ENCODE measurements at regions not wholly inside any gene's neighbourhood (a gene's known extent, or its start where the extent isn't known, plus 50 kb on each side); places are given as distances from the start of the nearest gene placed in this dataset.
"Not testable (repeated sequence)": the region's sequence is repeated elsewhere in the genome, so short reads cannot be mapped to it uniquely, and the experiment has no call there.

- Histone ChIP-seq H3K4me1 (ENCODE audit: control insufficient read depth, extremely low read depth, insufficient read depth, low read length) (peaks cover 8% of the 10 kb centered on the region), H3K9ac (ENCODE audit: insufficient read depth, low read length) (no peak overlapping the region)
- DNase-seq (ENCODE audit: low read depth in 2 of 2), result peak; percentile 14 to 77
Observed at GRCh38 chr12:65673732-65674131, 150.6 kb upstream of the HMGA2 start.

GRCh38 chr12:65675141-65675621, 149.1 kb upstream of the HMGA2 start:
- H3K36me3 ChIP-seq (ENCODE audit: control insufficient read depth, insufficient read depth, low read length), result no peaks in the 10 kb centered on the region
- peak; percentile 41 to 93 for DNase-seq (ENCODE audit: low read depth in 2 of 2)
- no peak overlapping the region for H3K4me2 ChIP-seq (ENCODE audit: extremely low read depth, insufficient read depth, low read length)
- H3K4me3 ChIP-seq (replicated peaks in 1 of 4; ENCODE audit: control extremely low read depth in 1 of 4, insufficient read depth in 1 of 4, low read depth in 3 of 4, low read length in 4 of 4), result no peak overlapping the region
- no peaks in the 10 kb centered on the region for H3K9me3 ChIP-seq (ENCODE audit: control insufficient read depth, insufficient read depth, low read depth, low read length)
- no peaks in the 10 kb centered on the region for H3K27me3 ChIP-seq (ENCODE audit: control insufficient read depth, insufficient read depth, low read length)
- no peaks in the 10 kb centered on the region for H3K79me2 ChIP-seq (ENCODE audit: control insufficient read depth, insufficient read depth, low read length)
- no peak overlapping the region for H2AFZ ChIP-seq (ENCODE audit: low read length)
- TF ChIP-seq EZH2 (IDR thresholded peaks at IDR 0.05; ENCODE audit: low read length, missing control alignments) (no peak), CTCF (conservative IDR thresholded peaks at IDR 0.05 in 1 of 2, IDR thresholded peaks at IDR 0.05 in 1 of 2; ENCODE audit: low read depth in 1 of 2, low read length in 2 of 2) (no peak)
- no peaks in the 10 kb centered on the region for H4K20me1 ChIP-seq (ENCODE audit: control insufficient read depth, extremely low read depth, insufficient read depth, low read length)
- no peak overlapping the region for H3K9ac ChIP-seq (ENCODE audit: insufficient read depth, low read length)
- H3K27ac ChIP-seq (ENCODE audit: insufficient read depth, low read length), result no peak overlapping the region
- peaks cover 8% of the 10 kb centered on the region for H3K4me1 ChIP-seq (ENCODE audit: control insufficient read depth, extremely low read depth, insufficient read depth, low read length)

More at GRCh38 chr12:65673732-65674131, 150.6 kb upstream of the HMGA2 start:
- H3K36me3 ChIP-seq (ENCODE audit: control insufficient read depth, insufficient read depth, low read length), result no peaks in the 10 kb centered on the region
- no peak overlapping the region for H2AFZ ChIP-seq (ENCODE audit: low read length)
- no peaks in the 10 kb centered on the region for H3K27me3 ChIP-seq (ENCODE audit: control insufficient read depth, insufficient read depth, low read length)
- H4K20me1 ChIP-seq (ENCODE audit: control insufficient read depth, extremely low read depth, insufficient read depth, low read length), result no peaks in the 10 kb centered on the region
- no peaks in the 10 kb centered on the region for H3K9me3 ChIP-seq (ENCODE audit: control insufficient read depth, insufficient read depth, low read depth, low read length)
- no peak overlapping the region for H3K4me2 ChIP-seq (ENCODE audit: extremely low read depth, insufficient read depth, low read length)
- no peak overlapping the region for H3K27ac ChIP-seq (ENCODE audit: insufficient read depth, low read length)
- no peak overlapping the region for H3K4me3 ChIP-seq (replicated peaks in 1 of 4; ENCODE audit: control extremely low read depth in 1 of 4, insufficient read depth in 1 of 4, low read depth in 3 of 4, low read length in 4 of 4)
- no peak for TF ChIP-seq EZH2 (IDR thresholded peaks at IDR 0.05; ENCODE audit: low read length, missing control alignments)
- TF ChIP-seq CTCF (conservative IDR thresholded peaks at IDR 0.05 in 1 of 2, IDR thresholded peaks at IDR 0.05 in 1 of 2; ENCODE audit: low read depth in 1 of 2, low read length in 2 of 2), result peak; percentile 7 to 27
- H3K79me2 ChIP-seq (ENCODE audit: control insufficient read depth, insufficient read depth, low read length), result no peaks in the 10 kb centered on the region

GRCh38 chr12:65678172-65678571, 146.1 kb upstream of the HMGA2 start:
- DNase-seq (ENCODE audit: low read depth in 2 of 2); H3K4me3 ChIP-seq (replicated peaks in 1 of 4; ENCODE audit: control extremely low read depth in 1 of 4, insufficient read depth in 1 of 4, low read depth in 3 of 4, low read length in 4 of 4); H3K4me2 ChIP-seq (ENCODE audit: extremely low read depth, insufficient read depth, low read length); H3K4me1 ChIP-seq (ENCODE audit: control insufficient read depth, extremely low read depth, insufficient read depth, low read length); H3K79me2 ChIP-seq (ENCODE audit: control insufficient read depth, insufficient read depth, low read length); H2AFZ ChIP-seq (ENCODE audit: low read length); H3K27ac ChIP-seq (ENCODE audit: insufficient read depth, low read length); H4K20me1 ChIP-seq (ENCODE audit: control insufficient read depth, extremely low read depth, insufficient read depth, low read length); H3K9ac ChIP-seq (ENCODE audit: insufficient read depth, low read length); H3K27me3 ChIP-seq (ENCODE audit: control insufficient read depth, insufficient read depth, low read length); H3K36me3 ChIP-seq (ENCODE audit: control insufficient read depth, insufficient read depth, low read length); H3K9me3 ChIP-seq (ENCODE audit: control insufficient read depth, insufficient read depth, low read depth, low read length): not testable (repeated sequence)

All from fibroblast of lung (primary cell).